GM12878 (cell line): ENCODE measurements at regions not wholly inside any gene's neighbourhood (a gene's known extent, or its start where the extent isn't known, plus 50 kb on each side); places are given as distances from the start of the nearest gene placed in this dataset.

ENCODE experiments used
- ATAC-seq: fragments of 200-7000 bp; cut with Tn5 transposase; 3 replicates; pipeline ENCODE4 v1.9.1; 2020; ENCODE audit warnings: mild to moderate bottlenecking, moderate library complexity
- BruUV-seq: library from RNA; stranded (reverse); fragments of 400-500 nt; replicated peaks from 2 replicates; lab custom pipeline; 2021; lab: Mats Ljungman, UMichigan
- CTCF ChIA-PET: fragments of 300-600 bp; sonication (Branson Sonifier 250); formaldehyde crosslinking; extraction: SDS; loops from one replicate; lab custom pipeline; 2021; ENCODE audit warnings: inconsistent platforms; lab: Yijun Ruan, JAX
- POLR2A ChIA-PET: fragments of 350-600 bp; formaldehyde crosslinking; extraction: SDS; loops from one replicate; lab custom pipeline; 2021; ENCODE audit warnings: inconsistent platforms; lab: Charles Lee
- RAD21 ChIA-PET: fragments of 300-600 bp; sonication (Branson Sonifier 250); formaldehyde crosslinking; loops from one replicate; lab custom pipeline; 2023; ENCODE audit warnings: antibody characterized with exemption; ENCODE audit not compliant: unreplicated experiment; lab: Charles Lee
- SMC1A ChIA-PET: fragments of 300-600 bp; sonication (Branson Sonifier 250); formaldehyde crosslinking; loops from one replicate; lab custom pipeline; 2023; ENCODE audit not compliant: unreplicated experiment, uncharacterized antibody; lab: Charles Lee
- DNase-seq: peaks from one replicate; pipeline ENCODE4 v3.0.0-alpha.2; 2011; ENCODE audit warnings: low read depth, low spot score
- FAIRE-seq: peaks from 3 replicates; lab custom pipeline; 2011; peaks lifted over from hg19 to GRCh38; lab: Jason Lieb, UNC
- H2AFZ ChIP-seq: 2 replicates; pipeline ENCODE4 v1.6.0; 2011; ENCODE audit warnings: low read depth, low read length, control low read depth; ENCODE audit not compliant: control insufficient read depth
- H3K27ac ChIP-seq: 2 replicates; pipeline ENCODE4 v1.5.1; 2011; ENCODE audit warnings: control low read depth; ENCODE audit not compliant: control insufficient read depth, insufficient read depth
- H3K27me3 ChIP-seq, 2 experiments: replicated peaks in 1 of 2; 2 replicates each; pipeline versions ENCODE4 v1.6.0 to v1.6.1; 2011; ENCODE audit warnings: low read length in 1 of 2; ENCODE audit not compliant: control insufficient read depth in 2 of 2, insufficient read depth in 2 of 2
- H3K36me3 ChIP-seq, 2 experiments: 2 replicates each; pipeline ENCODE4 v1.5.1; 2011; ENCODE audit warnings: low read length in 1 of 2; ENCODE audit not compliant: control insufficient read depth in 2 of 2, insufficient read depth in 2 of 2
- H3K4me1 ChIP-seq: 2 replicates; pipeline ENCODE4 v1.6.1; 2011; ENCODE audit warnings: mild to moderate bottlenecking, low read length, moderate library complexity, mixed read lengths; ENCODE audit not compliant: control insufficient read depth, insufficient read depth
- H3K4me2 ChIP-seq: 2 replicates; pipeline ENCODE4 v1.6.0; 2011; ENCODE audit warnings: control low read depth; ENCODE audit not compliant: control insufficient read depth, insufficient read depth
- H3K4me3 ChIP-seq: fragments of 200-600 bp; sonication (generic); 2 replicates; pipeline ENCODE4 v1.5.1; 2016
- H3K79me2 ChIP-seq: 2 replicates; pipeline ENCODE4 v1.6.0; 2011; ENCODE audit warnings: low read length; ENCODE audit not compliant: control insufficient read depth, insufficient read depth
- H3K9ac ChIP-seq: 2 replicates; pipeline ENCODE4 v1.8.0; 2011; ENCODE audit warnings: low read length, control low read depth, mixed read lengths; ENCODE audit not compliant: control insufficient read depth, insufficient read depth
- H3K9me3 ChIP-seq: replicated peaks from 3 replicates; pipeline ENCODE4 v1.5.1; 2011; ENCODE audit warnings: mild to moderate bottlenecking, low read length; ENCODE audit not compliant: control insufficient read depth, insufficient read depth
- H4K20me1 ChIP-seq: 2 replicates; pipeline ENCODE4 v1.6.0; 2011; ENCODE audit not compliant: control insufficient read depth, insufficient read depth
- CBX3 ChIP-seq: fragments of 200-600 bp; sonication (generic); IDR thresholded peaks from 2 replicates; pipeline ENCODE4 v1.6.1; 2016; ENCODE audit warnings: low read depth, borderline replicate concordance
- EED ChIP-seq: sonication (generic); IDR thresholded peaks from 2 replicates; pipeline ENCODE4 v1.6.1; 2016; ENCODE audit warnings: antibody characterized with exemption, low read depth
- ETV6 ChIP-seq, 2 experiments: fragments of 450-650 bp in 1 of 2; IDR thresholded peaks in 1 of 2; conservative IDR thresholded peaks in 1 of 2; 2 replicates each; pipeline ENCODE4 v1.6.1; 2014; ENCODE audit warnings: antibody characterized with exemption in 1 of 2, borderline replicate concordance in 1 of 2, low read depth in 1 of 2, mild to moderate bottlenecking in 1 of 2, moderate library complexity in 1 of 2
- FOS ChIP-seq: IDR thresholded peaks from 3 replicates; pipeline ENCODE4 v1.6.1; 2011; ENCODE audit warnings: borderline replicate concordance; ENCODE audit not compliant: insufficient read length; ENCODE audit errors: extremely low read depth
- HDGF ChIP-seq: fragments of 450-650 bp; IDR thresholded peaks from 2 replicates; pipeline ENCODE4 v1.6.1; 2016; ENCODE audit warnings: antibody characterized with exemption
- KAT2A ChIP-seq: conservative IDR thresholded peaks from 2 replicates; pipeline ENCODE4 v1.6.1; 2011; ENCODE audit warnings: low read depth, low read length; ENCODE audit not compliant: control insufficient read depth
- LARP7 ChIP-seq: fragments of 450-650 bp; IDR thresholded peaks from 2 replicates; pipeline ENCODE4 v1.6.1; 2017; ENCODE audit warnings: mild to moderate bottlenecking
- MTA2 ChIP-seq: fragments of 450-650 bp; IDR thresholded peaks from 2 replicates; pipeline ENCODE4 v1.6.1; 2016; ENCODE audit warnings: low read depth, mild to moderate bottlenecking, moderate library complexity
- MYC ChIP-seq: IDR thresholded peaks from 2 replicates; pipeline ENCODE4 v1.6.1; 2011; ENCODE audit warnings: mild to moderate bottlenecking, low read length, moderate library complexity, inconsistent platforms; ENCODE audit not compliant: insufficient read depth, insufficient replicate concordance, insufficient read length, severe bottlenecking
- NFYB ChIP-seq: IDR thresholded peaks from 2 replicates; pipeline ENCODE4 v1.6.1; 2011; ENCODE audit warnings: low read depth, mild to moderate bottlenecking, low read length, improper control_type of control experiment, moderate library complexity; ENCODE audit not compliant: insufficient read depth
- PML ChIP-seq: IDR thresholded peaks from 2 replicates; pipeline ENCODE4 v1.6.1; 2012; ENCODE audit warnings: low read length, inconsistent platforms
- RCOR1 ChIP-seq: conservative IDR thresholded peaks from 2 replicates; pipeline ENCODE4 v1.6.1; 2012; ENCODE audit warnings: low read depth, low read length, improper control_type of control experiment
- SREBF1 ChIP-seq: IDR thresholded peaks from 2 replicates; pipeline ENCODE4 v1.6.1; 2012; ENCODE audit warnings: mild to moderate bottlenecking, low read length
- WGBS: methylation state at CpG from one replicate; pipeline ENCODE4 v1.1.6; 2016; ENCODE audit warnings: low lambda C conversion rate; ENCODE audit not compliant: insufficient replicate concordance, insufficient coverage; ENCODE audit errors: missing lambda C conversion rate; 5-methylcytosine and 5-hydroxymethylcytosine counted together
- in situ Hi-C: fragments of 300-500 bp; cut with MboI; formaldehyde crosslinking; loops from 9 replicates; pipeline ENCODE4 v1.14.3; 2018; ENCODE audit warnings: mixed read lengths
- intact Hi-C: fragments of 100-400 bp; cut with micrococcal nuclease; formaldehyde crosslinking; loops from one replicate; pipeline ENCODE4 v1.14.2; 2022; ENCODE audit not compliant: unreplicated experiment
- TF ChIP-seq, protein P1 (sequence below): fragments of 450-650 bp; IDR thresholded peaks from 2 replicates; pipeline ENCODE4 v1.6.1; 2014; ENCODE audit warnings: mild to moderate bottlenecking
- TF ChIP-seq, protein P2 (sequence below): IDR thresholded peaks from 2 replicates; pipeline ENCODE4 v1.6.1; 2012; ENCODE audit warnings: low read depth, low read length, improper control_type of control experiment
- TF ChIP-seq, protein P3 (sequence below): IDR thresholded peaks from 2 replicates; pipeline ENCODE4 v1.6.1; 2011; ENCODE audit warnings: low read depth, low read length, improper control_type of control experiment, borderline replicate concordance

DNA sequence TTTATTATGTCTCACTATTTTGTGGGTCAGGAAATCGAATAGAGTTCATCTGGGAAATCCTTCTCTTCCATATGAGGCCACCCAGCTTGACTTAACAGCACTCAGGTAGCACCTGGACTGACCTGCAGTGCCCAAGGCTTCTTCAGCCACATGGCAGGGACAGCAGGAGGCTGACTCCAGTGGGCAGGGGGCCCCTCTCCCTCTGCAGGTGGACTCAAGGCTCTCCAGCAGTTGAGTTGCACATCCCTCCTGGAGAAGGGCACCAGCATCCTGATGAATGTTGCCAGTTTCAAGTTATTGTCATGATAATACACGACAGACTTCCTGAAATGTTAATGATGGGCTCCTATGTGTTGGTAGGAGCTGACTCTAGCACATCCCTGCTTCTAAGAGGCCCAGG, 338.1 kb upstream of the RAB6C start (continued):
- TF ChIP-seq MYC, result no peak
- TF ChIP-seq, protein P1, sequence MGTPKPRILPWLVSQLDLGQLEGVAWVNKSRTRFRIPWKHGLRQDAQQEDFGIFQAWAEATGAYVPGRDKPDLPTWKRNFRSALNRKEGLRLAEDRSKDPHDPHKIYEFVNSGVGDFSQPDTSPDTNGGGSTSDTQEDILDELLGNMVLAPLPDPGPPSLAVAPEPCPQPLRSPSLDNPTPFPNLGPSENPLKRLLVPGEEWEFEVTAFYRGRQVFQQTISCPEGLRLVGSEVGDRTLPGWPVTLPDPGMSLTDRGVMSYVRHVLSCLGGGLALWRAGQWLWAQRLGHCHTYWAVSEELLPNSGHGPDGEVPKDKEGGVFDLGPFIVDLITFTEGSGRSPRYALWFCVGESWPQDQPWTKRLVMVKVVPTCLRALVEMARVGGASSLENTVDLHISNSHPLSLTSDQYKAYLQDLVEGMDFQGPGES, result no peak
- TF ChIP-seq, protein P2, sequence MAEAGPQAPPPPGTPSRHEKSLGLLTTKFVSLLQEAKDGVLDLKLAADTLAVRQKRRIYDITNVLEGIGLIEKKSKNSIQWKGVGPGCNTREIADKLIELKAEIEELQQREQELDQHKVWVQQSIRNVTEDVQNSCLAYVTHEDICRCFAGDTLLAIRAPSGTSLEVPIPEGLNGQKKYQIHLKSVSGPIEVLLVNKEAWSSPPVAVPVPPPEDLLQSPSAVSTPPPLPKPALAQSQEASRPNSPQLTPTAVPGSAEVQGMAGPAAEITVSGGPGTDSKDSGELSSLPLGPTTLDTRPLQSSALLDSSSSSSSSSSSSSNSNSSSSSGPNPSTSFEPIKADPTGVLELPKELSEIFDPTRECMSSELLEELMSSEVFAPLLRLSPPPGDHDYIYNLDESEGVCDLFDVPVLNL, result no peak
- no peak for TF ChIP-seq LARP7
- no peak for TF ChIP-seq PML
- TF ChIP-seq FOS, result no peak
- no peak for TF ChIP-seq NFYB
- no peak for TF ChIP-seq MTA2
- no peak for TF ChIP-seq KAT2A

DNA sequence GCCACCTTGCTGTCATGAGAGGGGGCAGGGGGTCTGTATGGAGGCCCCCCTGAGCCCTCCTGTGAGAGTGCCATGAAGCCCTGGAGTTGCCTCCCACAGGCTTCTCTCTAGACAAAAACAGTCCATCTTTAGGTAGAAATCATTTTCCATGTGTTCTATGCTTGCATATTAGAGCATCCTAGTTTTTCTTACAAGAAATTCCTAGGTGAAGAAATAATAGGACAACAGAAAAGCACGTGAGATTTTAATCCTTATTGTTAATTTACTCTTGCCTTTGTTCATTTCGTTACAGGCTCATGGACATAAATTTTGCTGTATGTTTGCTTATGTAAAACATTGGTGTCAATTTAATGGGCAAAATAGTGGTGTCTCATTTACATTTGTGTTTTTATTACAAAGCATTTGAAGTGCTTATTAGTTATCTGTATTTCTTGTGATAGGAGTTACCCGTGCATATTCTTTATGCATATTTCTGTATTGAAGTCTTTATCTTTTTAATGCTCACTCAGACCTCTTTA, 336.9 kb upstream of the RAB6C start:
- FAIRE-seq (no peak), ATAC-seq (no peak), DNase-seq (no peak)
- H3K9me3 ChIP-seq, result no peaks in the 10 kb centered on the region
- H2AFZ ChIP-seq, result no peak overlapping the region
- 13% methylated on average over 3 of the region's 3 CpGs for WGBS
- RAD21 ChIA-PET, result no interaction called here
- no peak overlapping the region for H3K9ac ChIP-seq
- intact Hi-C loops (no loop called here), in situ Hi-C loops (no loop called here)
- no peak for TF ChIP-seq EED
- no peak for TF ChIP-seq SREBF1
- no peak for TF ChIP-seq CBX3
- TF ChIP-seq, protein P3, sequence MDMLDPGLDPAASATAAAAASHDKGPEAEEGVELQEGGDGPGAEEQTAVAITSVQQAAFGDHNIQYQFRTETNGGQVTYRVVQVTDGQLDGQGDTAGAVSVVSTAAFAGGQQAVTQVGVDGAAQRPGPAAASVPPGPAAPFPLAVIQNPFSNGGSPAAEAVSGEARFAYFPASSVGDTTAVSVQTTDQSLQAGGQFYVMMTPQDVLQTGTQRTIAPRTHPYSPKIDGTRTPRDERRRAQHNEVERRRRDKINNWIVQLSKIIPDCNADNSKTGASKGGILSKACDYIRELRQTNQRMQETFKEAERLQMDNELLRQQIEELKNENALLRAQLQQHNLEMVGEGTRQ, result no peak
- no peak for TF ChIP-seq NFYB
- no peak for TF ChIP-seq HDGF
- TF ChIP-seq ETV6 (conservative IDR thresholded peaks at IDR 0.05 in 1 of 2, IDR thresholded peaks at IDR 0.05 in 1 of 2; ENCODE audit: borderline replicate concordance in 1 of 2, low read depth in 1 of 2), result no peak
- TF ChIP-seq RCOR1, result no peak
- no peaks in the 10 kb centered on the region for H3K79me2 ChIP-seq
- no peak overlapping the region for H3K27ac ChIP-seq
- H3K36me3 ChIP-seq, result no peaks in the 10 kb centered on the region
- SMC1A ChIA-PET, result no interaction called here
- no peak overlapping the region for H3K4me3 ChIP-seq
- no TSS peak for BruUV-seq
- no peak overlapping the region for H3K4me2 ChIP-seq
- H4K20me1 ChIP-seq, result no peaks in the 10 kb centered on the region
- H3K27me3 ChIP-seq, result no peaks in the 10 kb centered on the region
- H3K4me1 ChIP-seq, result no peaks in the 10 kb centered on the region
- POLR2A ChIA-PET, result no interaction called here
- CTCF ChIA-PET, result interaction anchor here (0.7 kb wide), 1 partner anchor 759 kb away, joined by 3 read pairs; no protein-coding TSS in a partner anchor
